Frontal cortex (tissue), 3 donors: ENCODE measurements at regions not wholly inside any gene's neighbourhood (a gene's known extent, or its start where the extent isn't known, plus 50 kb on each side); places are given as distances from the start of the nearest gene placed in this dataset.
"Not testable (repeated sequence)": the region's sequence is repeated elsewhere in the genome, so short reads cannot be mapped to it uniquely, and the experiment has no call there.

Experiments
- DNase-seq, 2 donors: peaks; one replicate each; pipeline ENCODE4 v3.0.0; 2012; ENCODE audit warnings: low spot score in 2 of 2
- FAIRE-seq: peaks from 2 replicates; lab custom pipeline; 2012; peaks lifted over from hg19 to GRCh38; lab: Jason Lieb, UNC
- donor health status: control.
- donor health status: control.
- donor health status: control.

- no peak for DNase-seq
Measured at GRCh38 chr14:26655128-26655527, 57.3 kb upstream of the NOVA1 start.

GRCh38 chr14:26663506-26663905 lies 65.7 kb upstream of the NOVA1 start:
- no peak for FAIRE-seq

More at GRCh38 chr14:26655128-26655527, 57.3 kb upstream of the NOVA1 start:
- no peak for FAIRE-seq

GRCh38 chr14:26678732-26679420 lies 81.0 kb upstream of the NOVA1 start:
- FAIRE-seq, DNase-seq: not testable (repeated sequence)

More at GRCh38 chr14:26663506-26663905, 65.7 kb upstream of the NOVA1 start:
- no peak for DNase-seq

GRCh38 chr14:26685401-26685800 lies 87.6 kb upstream of the NOVA1 start:
- no peak for FAIRE-seq

GRCh38 chr14:26687301-26687837 lies 89.5 kb upstream of the NOVA1 start:
- DNase-seq (no peak), FAIRE-seq (no peak)

More at GRCh38 chr14:26685401-26685800, 87.6 kb upstream of the NOVA1 start:
- no peak for DNase-seq

GRCh38 chr14:26694521-26694920 lies 96.7 kb upstream of the NOVA1 start:
- DNase-seq (no peak), FAIRE-seq (no peak)

GRCh38 chr14:26702721-26703230 lies 104.9 kb upstream of the NOVA1 start:
- FAIRE-seq = no peak
- DNase-seq = no peak

- no peak for FAIRE-seq
- DNase-seq = no peak
Measured at GRCh38 chr14:26703686-26704366, 106.0 kb upstream of the NOVA1 start.

GRCh38 chr14:26707234-26707633 lies 109.4 kb upstream of the NOVA1 start:
- no peak for FAIRE-seq

GRCh38 chr14:26709019-26709418 lies 111.2 kb upstream of the NOVA1 start:
- FAIRE-seq (no peak), DNase-seq (no peak)

More at GRCh38 chr14:26707234-26707633, 109.4 kb upstream of the NOVA1 start:
- DNase-seq = no peak

GRCh38 chr14:26719514-26719913 lies 121.7 kb upstream of the NOVA1 start:
- DNase-seq (no peak), FAIRE-seq (no peak)

- DNase-seq (no peak), FAIRE-seq (no peak)
Measured at GRCh38 chr14:26722258-26722657, 124.4 kb upstream of the NOVA1 start.

GRCh38 chr14:26729851-26730250 lies 132.0 kb upstream of the NOVA1 start:
- no peak for DNase-seq
- FAIRE-seq = no peak

- DNase-seq (no peak), FAIRE-seq (no peak)
Measured at GRCh38 chr14:26730929-26731618, 133.2 kb upstream of the NOVA1 start.

- FAIRE-seq (no peak), DNase-seq (no peak)
Measured at GRCh38 chr14:26735811-26736210, 138.0 kb upstream of the NOVA1 start.

GRCh38 chr14:26738571-26738970 lies 140.7 kb upstream of the NOVA1 start:
- no peak for FAIRE-seq
- DNase-seq = no peak

GRCh38 chr14:26741711-26742212 lies 143.9 kb upstream of the NOVA1 start:
- no peak for DNase-seq
- no peak for FAIRE-seq

GRCh38 chr14:26743284-26743683 lies 145.5 kb upstream of the NOVA1 start:
- no peak for DNase-seq
- no peak for FAIRE-seq

GRCh38 chr14:26744903-26745302 lies 147.1 kb upstream of the NOVA1 start:
- DNase-seq (no peak), FAIRE-seq (no peak)

- DNase-seq = no peak
- FAIRE-seq = no peak
Measured at GRCh38 chr14:26761532-26761931, 163.7 kb upstream of the NOVA1 start.
